Ascending aorta (tissue), 2 donors: ENCODE measurements at regions not wholly inside any gene's neighbourhood (a gene's known extent, or its start where the extent isn't known, plus 50 kb on each side); places are given as distances from the start of the nearest gene placed in this dataset.
"Not testable (repeated sequence)": the region's sequence is repeated elsewhere in the genome, so short reads cannot be mapped to it uniquely, and the experiment has no call there.

ENCODE experiments used
- DNase-seq, 2 donors: peaks; one replicate each; pipeline ENCODE4 v3.0.0-alpha.2; 2019; ENCODE audit warnings: low spot score in 2 of 2
- H3K27ac ChIP-seq, 2 donors: fragments of 200-600 bp; sonication (generic); one replicate each; pipeline ENCODE4 v1.5.1; 2016 to 2017; ENCODE audit warnings: mild to moderate bottlenecking in 1 of 2
- H3K27me3 ChIP-seq: fragments of 200-600 bp; sonication (generic); one replicate; pipeline ENCODE4 v1.5.1; 2017
- H3K36me3 ChIP-seq, 2 donors: fragments of 200-600 bp; sonication (generic); one replicate each; pipeline ENCODE4 v1.5.1; 2016
- H3K4me1 ChIP-seq, 2 donors: fragments of 200-600 bp; sonication (generic); one replicate each; pipeline ENCODE4 v1.5.1; 2016 to 2017; ENCODE audit warnings: mild to moderate bottlenecking in 1 of 2
- H3K4me3 ChIP-seq, 2 donors: fragments of 200-600 bp; sonication (generic); one replicate each; pipeline ENCODE4 v1.5.1; 2016 to 2017; ENCODE audit warnings: mild to moderate bottlenecking in 1 of 2
- H3K9me3 ChIP-seq, 2 donors: fragments of 200-600 bp; sonication (generic); one replicate each; pipeline ENCODE4 v1.5.1; 2016
- CTCF ChIP-seq, 3 experiments: fragments of 200-600 bp in 2 of 3; fragments of 450-650 bp in 1 of 3; sonication (generic) in 2 of 3; IDR thresholded peaks; one replicate each; pipeline ENCODE4 v1.5.1; 2016 to 2019; ENCODE audit warnings: antibody characterized with exemption in 3 of 3, mild to moderate bottlenecking in 1 of 3, moderate library complexity in 1 of 3
- intact Hi-C: fragments of 100-400 bp; cut with DNase I; formaldehyde crosslinking; loops from one replicate; pipeline ENCODE4 v1.15.1; 2023

- no peaks in the 10 kb centered on the region for H3K9me3 ChIP-seq
- no peak for TF ChIP-seq CTCF (IDR thresholded peaks at IDR 0.05)
- no peaks in the 10 kb centered on the region for H3K36me3 ChIP-seq
- no peak overlapping the region for H3K4me3 ChIP-seq
- H3K27ac ChIP-seq: no peak overlapping the region
- no peaks in the 10 kb centered on the region for H3K27me3 ChIP-seq
- intact Hi-C loops: no loop called here
- no peaks in the 10 kb centered on the region for H3K4me1 ChIP-seq
- DNase-seq: no peak
Observed at GRCh38 chr12:3380200-3381043, 110.6 kb upstream of the PRMT8 start.

GRCh38 chr12:3381059-3382047 lies 109.7 kb upstream of the PRMT8 start:
- Histone ChIP-seq H3K9me3 (no peaks in the 10 kb centered on the region), H3K4me3 (no peak overlapping the region), H3K27ac (no peak overlapping the region), H3K36me3 (no peaks in the 10 kb centered on the region), H3K27me3 (no peaks in the 10 kb centered on the region), H3K4me1 (no peaks in the 10 kb centered on the region)
- intact Hi-C loops: no loop called here
- no peak for TF ChIP-seq CTCF (IDR thresholded peaks at IDR 0.05)
- no peak for DNase-seq

- no peak for TF ChIP-seq CTCF (IDR thresholded peaks at IDR 0.05)
- no peak overlapping the region for H3K4me3 ChIP-seq
- intact Hi-C loops: no loop called here
- H3K9me3 ChIP-seq: no peaks in the 10 kb centered on the region
- no peaks in the 10 kb centered on the region for H3K27me3 ChIP-seq
- no peak for DNase-seq
- no peak overlapping the region for H3K27ac ChIP-seq
- no peaks in the 10 kb centered on the region for H3K36me3 ChIP-seq
- no peaks in the 10 kb centered on the region for H3K4me1 ChIP-seq
Observed at GRCh38 chr12:3389986-3390385, 101.0 kb upstream of the PRMT8 start.

GRCh38 chr12:3397596-3397995 lies 93.4 kb upstream of the PRMT8 start:
- H3K27me3 ChIP-seq, H3K4me3 ChIP-seq, H3K36me3 ChIP-seq, intact Hi-C loops, H3K4me1 ChIP-seq, H3K9me3 ChIP-seq, DNase-seq, H3K27ac ChIP-seq: not testable (repeated sequence)

GRCh38 chr12:3398196-3398789 lies 92.7 kb upstream of the PRMT8 start:
- no peak overlapping the region for H3K27ac ChIP-seq
- no peaks in the 10 kb centered on the region for H3K36me3 ChIP-seq
- H3K4me1 ChIP-seq: no peaks in the 10 kb centered on the region
- H3K27me3 ChIP-seq: no peaks in the 10 kb centered on the region
- no peak overlapping the region for H3K4me3 ChIP-seq
- H3K9me3 ChIP-seq: no peaks in the 10 kb centered on the region
- intact Hi-C loops: no loop called here
- DNase-seq: no peak
- no peak for TF ChIP-seq CTCF (IDR thresholded peaks at IDR 0.05)
